Testis (tissue), 2 donors: ENCODE measurements at regions not wholly inside any gene's neighbourhood (a gene's known extent, or its start where the extent isn't known, plus 50 kb on each side); places are given as distances from the start of the nearest gene placed in this dataset.

Experiments used
- POLR2A ChIP-seq: fragments of 450-650 bp; IDR thresholded peaks from one replicate; pipeline ENCODE4 v1.6.1; 2017; ENCODE audit warnings: antibody characterized with exemption, mild to moderate bottlenecking, moderate library complexity
- TF ChIP-seq, protein P1 (sequence below), 3 experiments: fragments of 450-650 bp in 2 of 3; fragments of 200-600 bp in 1 of 3; sonication (generic) in 1 of 3; IDR thresholded peaks; one replicate each; pipeline ENCODE4 v1.5.1; 2016 to 2019; ENCODE audit warnings: antibody characterized with exemption in 3 of 3, mild to moderate bottlenecking in 2 of 3, moderate library complexity in 1 of 3

- TF ChIP-seq, protein P1, sequence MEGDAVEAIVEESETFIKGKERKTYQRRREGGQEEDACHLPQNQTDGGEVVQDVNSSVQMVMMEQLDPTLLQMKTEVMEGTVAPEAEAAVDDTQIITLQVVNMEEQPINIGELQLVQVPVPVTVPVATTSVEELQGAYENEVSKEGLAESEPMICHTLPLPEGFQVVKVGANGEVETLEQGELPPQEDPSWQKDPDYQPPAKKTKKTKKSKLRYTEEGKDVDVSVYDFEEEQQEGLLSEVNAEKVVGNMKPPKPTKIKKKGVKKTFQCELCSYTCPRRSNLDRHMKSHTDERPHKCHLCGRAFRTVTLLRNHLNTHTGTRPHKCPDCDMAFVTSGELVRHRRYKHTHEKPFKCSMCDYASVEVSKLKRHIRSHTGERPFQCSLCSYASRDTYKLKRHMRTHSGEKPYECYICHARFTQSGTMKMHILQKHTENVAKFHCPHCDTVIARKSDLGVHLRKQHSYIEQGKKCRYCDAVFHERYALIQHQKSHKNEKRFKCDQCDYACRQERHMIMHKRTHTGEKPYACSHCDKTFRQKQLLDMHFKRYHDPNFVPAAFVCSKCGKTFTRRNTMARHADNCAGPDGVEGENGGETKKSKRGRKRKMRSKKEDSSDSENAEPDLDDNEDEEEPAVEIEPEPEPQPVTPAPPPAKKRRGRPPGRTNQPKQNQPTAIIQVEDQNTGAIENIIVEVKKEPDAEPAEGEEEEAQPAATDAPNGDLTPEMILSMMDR (IDR thresholded peaks at IDR 0.05) = peak; percentile 11 to 58 (median 20)
- TF ChIP-seq POLR2A = no peak
Measured at GRCh38 chr16:74226338-74226954, 70.2 kb upstream of the PSMD7 start.
